Natural killer cell (primary cell): ENCODE measurements at regions not wholly inside any gene's neighbourhood (a gene's known extent, or its start where the extent isn't known, plus 50 kb on each side); places are given as distances from the start of the nearest gene placed in this dataset.

Source experiments
- ATAC-seq, 3 donors: fragments of 150-1000 bp in 2 of 3; fragments of 200-7000 bp in 1 of 3; cut with Tn5 transposase; 1 replicate in 1 of 3; 2 replicates in 2 of 3; pipeline ENCODE4 v1.10.0; 2021; ENCODE audit warnings: mild to moderate bottlenecking in 2 of 3, moderate library complexity in 2 of 3
- DNase-seq, 2 donors: peaks; one replicate each; pipeline versions ENCODE4 v3.0.0 to v3.0.0-alpha.2; 2013 to 2021; ENCODE audit warnings: mixed read lengths in 1 of 2
- H3K27ac ChIP-seq: one replicate; pipeline ENCODE4 v1.5.1; 2013; ENCODE audit warnings: mild to moderate bottlenecking, low read length
- H3K27me3 ChIP-seq: one replicate; pipeline ENCODE4 v1.6.1; 2013; ENCODE audit warnings: low read length; ENCODE audit not compliant: control insufficient read depth, insufficient read depth
- H3K36me3 ChIP-seq: one replicate; pipeline ENCODE4 v1.6.1; 2013; ENCODE audit warnings: low read length; ENCODE audit not compliant: control insufficient read depth, insufficient read depth
- H3K4me1 ChIP-seq: one replicate; pipeline ENCODE4 v1.6.1; 2013; ENCODE audit warnings: low read length; ENCODE audit not compliant: control insufficient read depth, insufficient read depth
- H3K4me3 ChIP-seq: one replicate; pipeline ENCODE4 v1.5.1; 2013; ENCODE audit warnings: low read length
- H3K9me3 ChIP-seq: one replicate; pipeline ENCODE4 v1.6.1; 2013; ENCODE audit warnings: low read length; ENCODE audit not compliant: control insufficient read depth, insufficient read depth
- H3K27ac Mint-ChIP-seq, 2 donors: one replicate each; pipeline ENCODE4 v1.8.0; 2022; ENCODE audit warnings: mild to moderate bottlenecking in 2 of 2, mixed read lengths in 2 of 2, moderate library complexity in 1 of 2
- H3K27me3 Mint-ChIP-seq, 2 donors: one replicate each; pipeline ENCODE4 v1.8.0; 2022; ENCODE audit warnings: low read depth in 2 of 2, mixed read lengths in 2 of 2
- H3K36me3 Mint-ChIP-seq: one replicate; pipeline ENCODE4 v1.8.0; 2022; ENCODE audit warnings: mixed read lengths
- H3K4me1 Mint-ChIP-seq, 2 donors: one replicate each; pipeline ENCODE4 v1.8.0; 2022; ENCODE audit warnings: mixed read lengths in 2 of 2
- H3K4me3 Mint-ChIP-seq: one replicate; pipeline ENCODE4 v1.8.0; 2022; ENCODE audit warnings: mild to moderate bottlenecking, moderate library complexity, mixed read lengths
- H3K9me3 Mint-ChIP-seq, 2 donors: one replicate each; pipeline ENCODE4 v1.8.0; 2022; ENCODE audit warnings: mixed read lengths in 2 of 2
- WGBS: methylation state at CpG from one replicate; pipeline ENCODE4 v1.1.7; 2013; ENCODE audit warnings: missing lambda C conversion rate; ENCODE audit not compliant: insufficient coverage; 5-methylcytosine and 5-hydroxymethylcytosine counted together
- intact Hi-C: fragments of 100-400 bp; cut with micrococcal nuclease; formaldehyde crosslinking; loops from one replicate; pipeline ENCODE4 v1.14.2; 2022
- TF ChIP-seq, protein P1 (sequence below): fragments of 200-600 bp; IDR thresholded peaks from one replicate; pipeline ENCODE4 v1.8.0; 2022; ENCODE audit warnings: antibody characterized with exemption

DNA sequence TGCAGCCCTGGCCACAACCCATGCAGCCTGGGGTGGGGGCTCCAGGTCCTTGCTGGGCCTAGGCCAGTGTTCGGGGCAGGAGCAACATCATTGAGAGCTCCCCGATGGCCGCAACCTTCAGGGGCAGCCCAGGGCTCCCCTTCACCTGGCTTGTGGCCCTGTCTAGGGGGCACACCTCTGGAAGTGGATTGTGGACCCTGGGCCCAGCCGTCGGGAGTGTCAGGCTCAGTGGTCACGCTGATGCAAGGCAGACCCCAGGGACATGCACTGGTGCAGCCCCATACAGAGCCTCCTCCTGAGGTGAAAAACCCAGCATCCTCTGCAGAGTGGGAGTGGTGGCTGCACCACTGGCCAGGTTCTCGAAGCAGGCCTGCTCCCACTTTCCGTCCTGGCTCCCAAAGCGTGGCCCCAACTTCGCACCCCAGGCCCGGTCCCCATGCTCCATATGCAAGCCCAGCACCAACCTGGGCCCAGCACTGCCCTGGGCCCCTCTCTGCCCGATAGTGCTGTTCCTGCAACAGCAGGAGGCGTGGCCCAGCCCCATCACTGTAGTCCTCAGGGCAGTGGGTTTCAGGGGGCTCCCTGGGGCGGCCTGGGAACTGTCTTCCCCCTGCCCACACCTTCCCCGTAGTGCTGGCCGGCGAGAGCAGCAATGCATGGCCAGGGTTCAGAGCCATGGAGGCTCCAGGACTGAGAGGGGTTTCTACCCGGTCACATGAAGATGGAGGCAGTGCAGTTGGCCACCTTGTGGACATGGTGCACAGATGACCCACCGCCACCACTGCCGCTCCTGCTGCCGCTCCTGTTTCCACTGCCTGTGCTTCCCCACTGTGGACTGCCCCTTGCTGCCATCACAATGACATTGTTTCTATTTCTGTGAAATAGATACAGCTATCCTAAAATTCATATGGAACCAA, 303.9 kb upstream of the NRG3 start:
- TF ChIP-seq, protein P1, sequence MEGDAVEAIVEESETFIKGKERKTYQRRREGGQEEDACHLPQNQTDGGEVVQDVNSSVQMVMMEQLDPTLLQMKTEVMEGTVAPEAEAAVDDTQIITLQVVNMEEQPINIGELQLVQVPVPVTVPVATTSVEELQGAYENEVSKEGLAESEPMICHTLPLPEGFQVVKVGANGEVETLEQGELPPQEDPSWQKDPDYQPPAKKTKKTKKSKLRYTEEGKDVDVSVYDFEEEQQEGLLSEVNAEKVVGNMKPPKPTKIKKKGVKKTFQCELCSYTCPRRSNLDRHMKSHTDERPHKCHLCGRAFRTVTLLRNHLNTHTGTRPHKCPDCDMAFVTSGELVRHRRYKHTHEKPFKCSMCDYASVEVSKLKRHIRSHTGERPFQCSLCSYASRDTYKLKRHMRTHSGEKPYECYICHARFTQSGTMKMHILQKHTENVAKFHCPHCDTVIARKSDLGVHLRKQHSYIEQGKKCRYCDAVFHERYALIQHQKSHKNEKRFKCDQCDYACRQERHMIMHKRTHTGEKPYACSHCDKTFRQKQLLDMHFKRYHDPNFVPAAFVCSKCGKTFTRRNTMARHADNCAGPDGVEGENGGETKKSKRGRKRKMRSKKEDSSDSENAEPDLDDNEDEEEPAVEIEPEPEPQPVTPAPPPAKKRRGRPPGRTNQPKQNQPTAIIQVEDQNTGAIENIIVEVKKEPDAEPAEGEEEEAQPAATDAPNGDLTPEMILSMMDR, result no peak
- Histone ChIP-seq H3K27me3 (no peaks in the 10 kb centered on the region), H3K4me1 (no peaks in the 10 kb centered on the region), H3K4me3 (no peak overlapping the region), H3K9me3 (peaks cover 11% of the 10 kb centered on the region), H3K36me3 (no peaks in the 10 kb centered on the region), H3K27ac (no peak overlapping the region)
- Mint-ChIP-seq H3K27ac (no peak overlapping the region), H3K36me3 (peaks cover 7% of the 10 kb centered on the region), H3K4me1 (no peaks in the 10 kb centered on the region), H3K4me3 (no peak overlapping the region), H3K9me3 (peaks cover 8 to 21% of the 10 kb centered on the region in 2 donors), H3K27me3 (no peaks in the 10 kb centered on the region)
- DNase-seq (no peak), ATAC-seq (no peak)
- intact Hi-C loops, result no loop called here
- 93% methylated on average over 21 of the region's 21 CpGs for WGBS

DNA sequence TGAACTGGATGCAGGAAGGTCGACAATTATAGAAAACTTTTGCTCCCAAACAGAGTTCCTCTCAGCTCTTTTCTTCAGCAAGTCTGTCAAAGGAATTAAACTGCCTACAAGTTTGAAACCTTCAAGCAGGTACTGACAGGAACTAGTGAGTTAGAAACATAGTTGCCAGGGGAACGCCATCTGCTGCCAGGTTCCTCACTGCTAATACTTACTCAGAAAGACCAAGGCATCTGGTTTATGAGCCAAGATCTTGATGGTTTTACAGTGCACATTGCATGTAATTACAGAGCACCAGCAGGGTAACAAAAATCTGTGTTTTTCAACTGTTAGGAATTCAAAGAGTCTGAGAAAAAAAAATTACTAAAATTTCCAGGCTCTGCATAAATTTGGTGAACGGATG, 300.0 kb upstream of the NRG3 start:
- H3K9me3 Mint-ChIP-seq, result peaks cover 7 to 22% of the 10 kb centered on the region in 2 donors
- no peaks in the 10 kb centered on the region for H3K27me3 Mint-ChIP-seq
- no peaks in the 10 kb centered on the region for H3K36me3 ChIP-seq
- no peaks in the 10 kb centered on the region for H3K36me3 Mint-ChIP-seq
- H3K4me3 ChIP-seq, result no peak overlapping the region
- no peak overlapping the region for H3K27ac Mint-ChIP-seq
- TF ChIP-seq, protein P1, result no peak
- intact Hi-C loops, result no loop called here
- ATAC-seq, result no peak
- H3K4me3 Mint-ChIP-seq, result no peak overlapping the region
- no peaks in the 10 kb centered on the region for H3K27me3 ChIP-seq
- H3K9me3 ChIP-seq, result peaks cover 12% of the 10 kb centered on the region
- no peak overlapping the region for H3K27ac ChIP-seq
- DNase-seq, result no peak
- WGBS, result 80% methylated on average over 3 of the region's 3 CpGs
- H3K4me1 Mint-ChIP-seq, result no peaks in the 10 kb centered on the region
- no peaks in the 10 kb centered on the region for H3K4me1 ChIP-seq

DNA sequence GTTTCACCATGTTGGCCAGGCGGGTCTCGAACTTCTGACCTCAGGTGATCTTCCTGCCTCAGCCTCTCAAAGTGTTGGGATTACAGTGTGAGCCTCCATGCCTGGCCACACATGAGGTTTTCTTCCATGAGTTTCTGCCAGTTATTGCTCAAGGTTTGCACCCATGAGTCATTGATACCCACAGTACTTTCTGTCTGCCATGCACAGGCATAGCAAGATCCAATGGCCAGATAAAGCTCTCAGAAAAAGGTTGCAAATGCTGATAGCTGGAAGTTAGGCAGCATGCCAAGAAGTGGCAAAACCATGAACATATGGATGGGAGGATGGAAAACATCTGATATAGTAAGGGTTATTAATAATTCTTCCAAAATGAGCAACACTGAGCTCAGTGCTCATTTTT, 298.7 kb upstream of the NRG3 start:
- Histone ChIP-seq H3K9me3 (peaks cover 2% of the 10 kb centered on the region), H3K27ac (no peak overlapping the region), H3K4me1 (no peaks in the 10 kb centered on the region), H3K27me3 (no peaks in the 10 kb centered on the region), H3K4me3 (no peak overlapping the region), H3K36me3 (no peaks in the 10 kb centered on the region)
- 89% methylated on average over 2 of the region's 2 CpGs for WGBS
- DNase-seq (no peak), ATAC-seq (no peak)
- H3K27me3 Mint-ChIP-seq, result no peaks in the 10 kb centered on the region
- no peaks in the 10 kb centered on the region for H3K4me1 Mint-ChIP-seq
- intact Hi-C loops, result no loop called here
- H3K27ac Mint-ChIP-seq, result no peak overlapping the region
- TF ChIP-seq, protein P1, result no peak
- H3K4me3 Mint-ChIP-seq, result no peak overlapping the region
- H3K9me3 Mint-ChIP-seq, result peaks cover 7 to 22% of the 10 kb centered on the region in 2 donors
- no peaks in the 10 kb centered on the region for H3K36me3 Mint-ChIP-seq
